Body of pancreas (tissue), 4 donors: ENCODE measurements at regions not wholly inside any gene's neighbourhood (a gene's known extent, or its start where the extent isn't known, plus 50 kb on each side); places are given as distances from the start of the nearest gene placed in this dataset.

Experiments used
- POLR2A ChIP-seq, 3 donors: fragments of 450-650 bp; IDR thresholded peaks; one replicate each; pipeline ENCODE4 v1.6.1; 2016; ENCODE audit warnings: antibody characterized with exemption in 3 of 3, mild to moderate bottlenecking in 2 of 3
- TF ChIP-seq, protein P1 (sequence below), 7 experiments: fragments of 450-650 bp in 4 of 7; fragments of 200-600 bp in 3 of 7; sonication (generic) in 3 of 7; IDR thresholded peaks; one replicate each; pipeline ENCODE4 v1.5.1; 2016 to 2019; ENCODE audit warnings: antibody characterized with exemption in 7 of 7

DNA sequence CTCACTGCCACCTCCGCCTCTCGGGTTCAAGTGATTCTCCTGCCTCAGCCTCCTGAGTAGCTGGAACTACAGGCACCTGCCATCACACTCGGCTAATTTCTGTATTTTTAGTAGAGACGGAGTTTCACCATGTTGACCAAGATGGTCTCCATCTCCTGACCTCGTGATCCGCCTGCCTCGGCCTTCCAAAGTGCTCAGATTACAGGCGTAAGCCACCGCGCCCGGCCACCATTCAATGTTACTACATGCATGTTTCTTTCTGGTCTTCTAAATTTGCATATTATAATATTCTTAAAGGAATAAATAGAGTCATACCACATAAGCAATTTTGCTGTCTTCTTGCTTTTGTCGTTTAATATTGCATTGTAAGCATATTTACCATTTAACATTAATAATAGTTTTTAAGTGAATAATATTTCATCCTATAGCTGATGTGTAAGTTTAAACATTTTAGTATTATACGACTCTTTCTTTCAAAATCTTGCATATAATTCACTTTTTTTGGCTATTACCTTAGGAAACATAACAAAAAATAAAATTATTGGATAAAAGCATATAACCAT is 1270.4 kb downstream of the ADGRL3 start:
- TF ChIP-seq, protein P1, sequence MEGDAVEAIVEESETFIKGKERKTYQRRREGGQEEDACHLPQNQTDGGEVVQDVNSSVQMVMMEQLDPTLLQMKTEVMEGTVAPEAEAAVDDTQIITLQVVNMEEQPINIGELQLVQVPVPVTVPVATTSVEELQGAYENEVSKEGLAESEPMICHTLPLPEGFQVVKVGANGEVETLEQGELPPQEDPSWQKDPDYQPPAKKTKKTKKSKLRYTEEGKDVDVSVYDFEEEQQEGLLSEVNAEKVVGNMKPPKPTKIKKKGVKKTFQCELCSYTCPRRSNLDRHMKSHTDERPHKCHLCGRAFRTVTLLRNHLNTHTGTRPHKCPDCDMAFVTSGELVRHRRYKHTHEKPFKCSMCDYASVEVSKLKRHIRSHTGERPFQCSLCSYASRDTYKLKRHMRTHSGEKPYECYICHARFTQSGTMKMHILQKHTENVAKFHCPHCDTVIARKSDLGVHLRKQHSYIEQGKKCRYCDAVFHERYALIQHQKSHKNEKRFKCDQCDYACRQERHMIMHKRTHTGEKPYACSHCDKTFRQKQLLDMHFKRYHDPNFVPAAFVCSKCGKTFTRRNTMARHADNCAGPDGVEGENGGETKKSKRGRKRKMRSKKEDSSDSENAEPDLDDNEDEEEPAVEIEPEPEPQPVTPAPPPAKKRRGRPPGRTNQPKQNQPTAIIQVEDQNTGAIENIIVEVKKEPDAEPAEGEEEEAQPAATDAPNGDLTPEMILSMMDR (IDR thresholded peaks at IDR 0.05) = no peak
- no peak for TF ChIP-seq POLR2A (IDR thresholded peaks at IDR 0.05)
